Sigmoid colon (tissue), 3 donors: ENCODE measurements at regions not wholly inside any gene's neighbourhood (a gene's known extent, or its start where the extent isn't known, plus 50 kb on each side); places are given as distances from the start of the nearest gene placed in this dataset.

Source experiments
- POLR2A ChIP-seq, 2 donors: fragments of 450-650 bp; IDR thresholded peaks; one replicate each; pipeline ENCODE4 v1.6.1; 2016; ENCODE audit warnings: antibody characterized with exemption in 2 of 2, mild to moderate bottlenecking in 2 of 2, moderate library complexity in 2 of 2
- TF ChIP-seq, protein P1 (sequence below), 4 experiments: fragments of 450-650 bp in 3 of 4; fragments of 200-600 bp in 1 of 4; IDR thresholded peaks; one replicate each; pipeline ENCODE4 v1.5.1; 2016 to 2019; ENCODE audit warnings: antibody characterized with exemption in 4 of 4, mild to moderate bottlenecking in 3 of 4, moderate library complexity in 2 of 4

DNA sequence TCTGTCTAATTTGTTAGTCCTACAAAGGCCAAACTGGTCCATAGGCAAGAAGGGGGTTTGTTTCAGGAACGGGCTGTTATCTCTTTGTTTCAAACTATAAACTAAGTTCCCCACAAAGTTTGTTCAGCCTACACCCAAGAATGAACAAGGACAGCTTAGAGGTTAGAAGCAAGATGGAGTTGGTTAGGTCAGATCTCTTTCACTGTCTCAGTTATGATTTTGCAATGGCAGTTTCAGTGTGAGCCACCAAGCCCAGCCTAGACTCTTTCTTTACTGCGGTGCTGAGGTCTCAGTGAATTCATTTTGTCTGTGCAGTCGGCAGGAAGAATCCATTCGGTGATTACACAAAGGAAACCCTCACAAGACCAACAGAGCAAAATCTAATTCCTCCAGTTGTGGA lies 56.6 kb upstream of the ABCC4 start:
- TF ChIP-seq, protein P1, sequence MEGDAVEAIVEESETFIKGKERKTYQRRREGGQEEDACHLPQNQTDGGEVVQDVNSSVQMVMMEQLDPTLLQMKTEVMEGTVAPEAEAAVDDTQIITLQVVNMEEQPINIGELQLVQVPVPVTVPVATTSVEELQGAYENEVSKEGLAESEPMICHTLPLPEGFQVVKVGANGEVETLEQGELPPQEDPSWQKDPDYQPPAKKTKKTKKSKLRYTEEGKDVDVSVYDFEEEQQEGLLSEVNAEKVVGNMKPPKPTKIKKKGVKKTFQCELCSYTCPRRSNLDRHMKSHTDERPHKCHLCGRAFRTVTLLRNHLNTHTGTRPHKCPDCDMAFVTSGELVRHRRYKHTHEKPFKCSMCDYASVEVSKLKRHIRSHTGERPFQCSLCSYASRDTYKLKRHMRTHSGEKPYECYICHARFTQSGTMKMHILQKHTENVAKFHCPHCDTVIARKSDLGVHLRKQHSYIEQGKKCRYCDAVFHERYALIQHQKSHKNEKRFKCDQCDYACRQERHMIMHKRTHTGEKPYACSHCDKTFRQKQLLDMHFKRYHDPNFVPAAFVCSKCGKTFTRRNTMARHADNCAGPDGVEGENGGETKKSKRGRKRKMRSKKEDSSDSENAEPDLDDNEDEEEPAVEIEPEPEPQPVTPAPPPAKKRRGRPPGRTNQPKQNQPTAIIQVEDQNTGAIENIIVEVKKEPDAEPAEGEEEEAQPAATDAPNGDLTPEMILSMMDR (IDR thresholded peaks at IDR 0.05): no peak
- no peak for TF ChIP-seq POLR2A (IDR thresholded peaks at IDR 0.05)
